Right lung (tissue), 2 donors: ENCODE measurements at regions not wholly inside any gene's neighbourhood (a gene's known extent, or its start where the extent isn't known, plus 50 kb on each side); places are given as distances from the start of the nearest gene placed in this dataset.

ENCODE experiments used
- DNase-seq, 2 donors: peaks; one replicate each; pipeline ENCODE4 v3.0.0-alpha.2; 2013

GRCh38 chr9:19595003-19595402 is 186.2 kb downstream of the ACER2 start:
- no peak for DNase-seq

GRCh38 chr9:19587678-19588077 is 178.9 kb downstream of the ACER2 start:
- no peak for DNase-seq

- no peak for DNase-seq
Observed at GRCh38 chr9:19583890-19584289, 175.1 kb downstream of the ACER2 start.

DNA sequence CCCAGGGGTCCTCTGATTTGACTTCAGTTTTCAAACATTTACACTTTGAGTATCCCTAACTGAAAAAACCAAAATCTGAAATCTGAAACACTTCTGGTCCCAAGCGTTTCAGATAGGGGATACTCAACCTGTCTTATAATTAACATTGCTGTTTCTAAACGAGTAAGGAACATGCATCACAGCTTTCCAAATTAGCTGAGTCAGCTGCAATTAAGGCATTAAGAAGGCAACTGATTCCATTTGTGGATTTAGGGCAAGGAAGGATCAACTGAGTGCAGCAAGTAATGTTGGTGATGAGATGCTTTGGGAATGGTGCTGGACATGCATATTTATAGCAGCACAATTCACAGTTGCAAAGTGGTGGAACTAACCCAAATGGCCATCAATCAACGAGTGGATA is 168.6 kb downstream of the ACER2 start:
- DNase-seq, result no peak

GRCh38 chr9:19568946-19569345 is 160.1 kb downstream of the ACER2 start:
- DNase-seq, result peak in 1 of 2 donors; percentile 6

DNA sequence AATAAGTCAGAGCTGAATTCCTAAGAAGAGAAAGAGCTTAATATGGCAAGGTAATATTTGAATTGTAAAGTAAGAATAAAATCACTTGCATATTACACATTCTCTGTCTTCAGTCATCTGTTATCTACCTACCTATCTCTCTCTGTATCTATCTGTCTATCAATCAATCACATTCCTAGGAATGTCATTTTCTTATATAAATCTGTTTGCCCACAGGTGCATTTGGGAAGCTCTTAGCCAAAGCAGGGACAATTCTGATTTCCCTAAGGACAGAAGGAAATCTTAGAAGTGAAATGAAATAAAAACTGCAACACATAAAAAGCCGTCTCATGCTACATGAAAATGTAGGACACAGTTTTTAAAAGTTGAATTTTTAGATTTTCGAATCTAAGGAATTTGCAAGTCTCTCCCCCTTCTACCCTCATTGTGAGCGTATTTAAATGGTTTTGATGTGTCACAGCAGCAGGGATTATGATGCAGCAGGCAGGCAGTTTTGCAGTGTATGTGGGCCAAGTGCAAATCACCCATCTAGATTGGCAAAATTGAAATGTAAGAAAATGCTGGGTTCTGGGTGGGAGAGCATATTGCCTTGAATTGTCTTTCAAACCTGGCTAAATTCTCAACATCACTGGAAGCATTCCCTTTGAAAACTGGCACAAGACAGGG is 155.7 kb downstream of the ACER2 start:
- no peak for DNase-seq

GRCh38 chr9:19555214-19555613 is 146.4 kb downstream of the ACER2 start:
- no peak for DNase-seq

- DNase-seq, result no peak
Observed at GRCh38 chr9:19554529-19554928, 145.7 kb downstream of the ACER2 start.

DNA sequence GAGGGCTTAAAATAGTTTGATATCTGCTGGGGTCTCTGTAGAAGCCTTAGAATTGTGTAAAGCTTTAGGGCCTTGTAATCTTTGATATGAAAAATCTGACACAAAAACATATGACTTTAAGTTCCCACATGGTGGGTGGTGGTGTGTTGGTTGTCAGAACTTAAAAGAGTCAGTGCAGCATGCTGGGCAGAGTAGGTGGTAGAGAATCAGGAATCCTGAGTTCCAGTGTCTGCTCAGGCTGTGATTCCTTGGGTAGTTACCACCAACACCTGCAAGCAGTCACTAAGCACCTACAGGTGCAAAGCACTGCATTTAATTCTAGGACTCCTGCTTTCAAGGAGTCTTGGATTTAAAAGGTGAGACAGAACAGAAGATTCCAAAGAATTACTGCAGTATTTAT is 144.6 kb downstream of the ACER2 start:
- DNase-seq, result no peak

DNA sequence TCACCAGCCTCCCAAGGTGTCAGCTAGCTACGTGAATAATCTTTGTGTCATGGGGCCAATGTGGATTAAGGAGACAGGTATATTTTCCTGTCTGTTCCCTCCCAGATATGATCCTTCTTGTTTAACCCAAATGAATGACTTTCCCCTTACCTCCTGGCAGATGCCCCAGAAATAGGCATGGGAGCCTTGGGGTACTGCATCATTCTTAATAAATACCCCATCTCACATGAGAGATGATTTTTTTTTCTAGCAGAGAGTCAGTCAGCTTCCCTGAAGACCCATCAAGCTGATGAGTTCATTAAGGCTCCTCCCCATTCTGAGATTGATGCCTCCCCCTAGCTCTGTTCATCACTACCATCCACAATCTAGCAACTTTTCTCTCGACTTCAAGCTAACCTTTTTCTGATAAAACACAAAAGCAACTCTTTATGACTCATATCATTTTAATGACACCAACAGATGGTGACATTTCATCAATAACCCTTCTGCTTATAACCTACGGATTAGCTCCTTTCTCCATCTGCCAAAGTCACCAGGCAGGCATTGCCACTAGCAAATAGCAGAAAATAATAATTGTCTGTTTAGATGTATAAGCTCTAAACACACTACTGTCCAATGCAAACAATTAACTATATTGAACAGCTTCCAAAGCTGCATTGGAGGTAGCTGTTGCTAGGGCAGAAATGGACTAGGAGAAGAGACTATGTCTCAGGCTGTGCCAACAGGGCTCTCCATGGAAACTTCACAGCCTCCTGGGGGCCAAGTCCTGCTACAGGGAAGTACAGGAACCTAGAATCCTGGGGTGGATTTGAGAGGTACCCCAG is 143.7 kb downstream of the ACER2 start:
- DNase-seq, result no peak

- no peak for DNase-seq
Observed at GRCh38 chr9:19551124-19551929, 142.5 kb downstream of the ACER2 start.

DNA sequence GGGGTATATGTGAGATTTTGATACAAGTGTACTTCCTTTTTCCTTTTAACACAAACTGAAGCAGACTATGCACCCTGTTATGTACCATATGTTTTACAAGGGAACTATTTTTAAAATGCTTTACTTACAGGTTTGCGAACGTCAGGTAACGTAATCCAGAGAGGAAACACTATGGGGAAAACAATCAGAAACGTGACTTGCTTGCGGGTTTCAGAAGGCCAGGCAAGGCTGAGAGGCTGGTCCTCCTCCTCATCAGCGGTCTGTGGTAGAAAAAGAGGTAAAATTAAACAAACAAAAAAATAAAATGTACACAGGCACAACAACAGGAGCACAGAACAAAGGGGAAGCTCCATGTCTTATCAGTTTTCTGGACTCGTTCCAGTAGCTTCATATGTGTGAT is 141.2 kb downstream of the ACER2 start:
- no peak for DNase-seq

DNA sequence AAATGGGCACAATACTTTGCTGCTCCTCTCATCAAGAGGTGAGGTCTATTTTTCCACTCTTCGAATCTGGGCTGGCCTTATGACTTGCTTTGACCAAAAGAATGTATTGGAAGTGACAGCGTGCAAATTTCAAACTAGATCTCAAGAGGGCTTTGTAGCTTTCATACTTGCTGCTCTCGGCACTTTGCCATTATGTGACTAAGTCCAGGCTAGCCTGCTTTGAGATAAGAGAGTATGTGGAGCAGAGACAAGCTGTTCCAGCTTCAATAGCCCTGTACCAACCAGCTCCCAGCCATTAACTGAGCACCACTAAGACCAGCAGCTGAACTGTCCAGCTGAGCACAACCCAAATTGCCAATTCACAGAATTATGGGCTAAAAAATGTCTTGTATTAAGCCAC is 124.6 kb downstream of the ACER2 start:
- DNase-seq, result no peak

- no peak for DNase-seq
Observed at GRCh38 chr9:19527663-19528062, 118.9 kb downstream of the ACER2 start.

DNA sequence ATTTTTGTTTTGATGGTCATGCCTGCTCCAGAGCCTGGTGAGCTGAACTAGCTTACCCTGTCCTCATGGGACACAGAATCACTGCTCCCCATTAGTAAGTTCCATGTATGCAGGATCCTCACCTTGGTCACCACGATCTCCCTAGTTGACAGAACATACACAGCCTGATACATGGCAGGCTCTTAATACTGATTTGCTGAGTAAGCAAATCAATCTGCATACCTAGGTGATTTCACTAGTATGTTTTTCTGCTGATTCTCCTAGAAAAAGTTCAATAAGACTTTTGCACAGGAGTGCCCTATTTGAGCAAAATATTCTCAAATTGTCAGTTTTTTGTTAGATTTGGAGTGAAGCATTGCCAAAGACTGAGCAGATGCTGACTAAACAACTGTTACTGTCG is 113.7 kb downstream of the ACER2 start:
- DNase-seq, result no peak

- DNase-seq, result no peak
Observed at GRCh38 chr9:19521205-19521604, 112.4 kb downstream of the ACER2 start.

DNA sequence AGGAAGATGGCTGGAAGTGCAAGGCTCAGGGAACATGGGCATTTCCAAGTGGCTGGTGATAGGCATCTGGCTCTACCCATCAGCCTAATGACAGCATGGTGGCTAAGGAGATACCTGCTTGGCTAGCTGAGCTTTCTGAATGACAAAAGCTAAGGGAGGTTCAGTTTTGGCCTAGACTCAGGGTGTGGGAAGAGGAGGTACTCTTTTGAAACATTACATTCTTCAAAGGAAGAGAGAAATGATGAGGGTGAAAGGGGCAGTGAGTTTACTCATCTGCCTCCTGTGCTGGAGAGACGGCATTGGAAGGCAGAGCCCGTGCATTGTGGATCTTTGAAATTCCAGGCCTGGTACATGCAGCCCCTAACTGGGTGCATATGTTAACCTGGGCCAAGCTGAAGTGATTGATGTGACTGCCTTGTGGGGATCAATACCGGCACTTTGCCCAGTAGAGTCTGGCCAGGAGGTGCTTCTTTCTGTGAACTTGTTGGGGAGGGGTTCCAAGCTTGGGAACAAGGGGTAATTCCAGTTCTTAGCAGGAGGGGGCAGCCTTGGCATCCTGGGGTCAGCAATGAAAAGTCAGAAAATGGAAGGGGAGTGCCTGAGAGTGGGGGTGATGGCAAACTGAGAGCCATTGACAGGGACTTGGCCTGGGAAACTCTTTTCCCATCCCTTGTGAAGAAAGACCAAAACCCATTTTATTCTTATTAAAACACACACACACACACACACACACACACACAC is 108.6 kb downstream of the ACER2 start:
- no peak for DNase-seq

- no peak for DNase-seq
Observed at GRCh38 chr9:19516348-19516747, 107.5 kb downstream of the ACER2 start.

GRCh38 chr9:19513671-19514275 is 105.0 kb downstream of the ACER2 start:
- no peak for DNase-seq

GRCh38 chr9:19512103-19512832 is 103.5 kb downstream of the ACER2 start:
- no peak for DNase-seq

- no peak for DNase-seq
Observed at GRCh38 chr9:19511694-19512093, 102.9 kb downstream of the ACER2 start.
